Suppressor macrophage treated with lipopolysaccharide for 1 hour (primary cell): ENCODE measurements at regions not wholly inside any gene's neighbourhood (a gene's known extent, or its start where the extent isn't known, plus 50 kb on each side); places are given as distances from the start of the nearest gene placed in this dataset.
A peak's percentile ranks its signal among the peaks of the same experiment; 100 is the strongest.

ENCODE experiments used
- DNase-seq, 3 donors: peaks; one replicate each; pipeline ENCODE4 v3.0.0-alpha.2; 2020 to 2022

DNA sequence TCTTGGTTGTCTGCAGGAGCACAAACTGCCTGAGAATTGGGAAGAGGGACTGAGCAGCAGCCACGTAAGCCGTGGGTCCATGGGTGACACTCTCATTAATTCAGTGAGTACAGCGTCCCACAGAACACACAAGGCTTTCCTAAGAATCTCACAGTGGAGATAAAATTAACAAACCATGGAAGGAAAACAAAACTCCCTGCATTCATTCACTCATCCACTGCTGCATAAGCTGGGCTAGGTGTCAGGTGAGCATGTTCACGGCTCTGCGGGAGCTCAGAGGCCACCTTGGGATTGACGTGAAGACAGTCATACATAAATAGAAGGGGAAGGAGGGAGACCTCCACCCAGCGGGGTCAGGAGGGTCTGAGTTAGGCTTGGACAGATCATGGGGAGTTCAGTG lies 1442.7 kb downstream of the TBC1D22A start:
- DNase-seq = no peak

DNA sequence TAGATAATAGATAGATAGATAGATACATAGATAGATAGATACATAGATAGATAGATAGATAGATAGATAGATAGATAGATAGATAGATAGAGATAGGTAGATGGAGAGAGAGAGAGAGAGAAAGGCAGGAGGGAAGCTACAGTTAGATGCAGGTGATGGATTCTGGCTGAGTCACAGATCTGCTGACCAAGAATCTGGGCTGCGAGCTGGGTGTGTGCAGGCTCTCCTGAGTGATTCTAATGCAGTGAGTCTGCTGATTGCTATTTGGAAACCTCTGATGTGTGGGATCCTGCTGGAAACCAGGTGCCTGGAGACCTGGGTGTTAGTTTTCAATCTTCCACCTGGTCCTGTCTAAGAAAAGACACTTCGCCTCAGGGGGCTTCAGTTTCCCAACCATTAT lies 1441.8 kb downstream of the TBC1D22A start:
- DNase-seq = no peak

DNA sequence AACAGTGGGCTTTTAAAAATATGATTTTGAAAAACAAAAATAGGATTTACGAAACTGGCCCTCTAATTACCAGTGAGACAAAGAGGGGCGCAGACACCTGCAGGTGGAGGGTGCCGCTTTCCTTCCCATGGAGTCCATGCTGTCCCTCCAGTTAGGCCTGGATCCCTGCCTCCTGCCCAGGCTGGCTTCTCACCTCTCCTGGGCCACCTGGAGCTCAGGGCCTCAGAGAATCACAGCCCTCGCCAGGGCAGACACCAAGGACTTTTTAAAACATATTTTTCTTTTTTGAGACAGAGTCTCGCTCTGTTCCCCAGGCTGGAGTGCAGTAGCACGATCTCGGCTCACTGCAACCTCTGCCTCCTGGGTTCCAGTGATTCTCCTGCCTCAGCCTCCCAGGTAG lies 1437.2 kb downstream of the TBC1D22A start:
- no peak for DNase-seq

DNA sequence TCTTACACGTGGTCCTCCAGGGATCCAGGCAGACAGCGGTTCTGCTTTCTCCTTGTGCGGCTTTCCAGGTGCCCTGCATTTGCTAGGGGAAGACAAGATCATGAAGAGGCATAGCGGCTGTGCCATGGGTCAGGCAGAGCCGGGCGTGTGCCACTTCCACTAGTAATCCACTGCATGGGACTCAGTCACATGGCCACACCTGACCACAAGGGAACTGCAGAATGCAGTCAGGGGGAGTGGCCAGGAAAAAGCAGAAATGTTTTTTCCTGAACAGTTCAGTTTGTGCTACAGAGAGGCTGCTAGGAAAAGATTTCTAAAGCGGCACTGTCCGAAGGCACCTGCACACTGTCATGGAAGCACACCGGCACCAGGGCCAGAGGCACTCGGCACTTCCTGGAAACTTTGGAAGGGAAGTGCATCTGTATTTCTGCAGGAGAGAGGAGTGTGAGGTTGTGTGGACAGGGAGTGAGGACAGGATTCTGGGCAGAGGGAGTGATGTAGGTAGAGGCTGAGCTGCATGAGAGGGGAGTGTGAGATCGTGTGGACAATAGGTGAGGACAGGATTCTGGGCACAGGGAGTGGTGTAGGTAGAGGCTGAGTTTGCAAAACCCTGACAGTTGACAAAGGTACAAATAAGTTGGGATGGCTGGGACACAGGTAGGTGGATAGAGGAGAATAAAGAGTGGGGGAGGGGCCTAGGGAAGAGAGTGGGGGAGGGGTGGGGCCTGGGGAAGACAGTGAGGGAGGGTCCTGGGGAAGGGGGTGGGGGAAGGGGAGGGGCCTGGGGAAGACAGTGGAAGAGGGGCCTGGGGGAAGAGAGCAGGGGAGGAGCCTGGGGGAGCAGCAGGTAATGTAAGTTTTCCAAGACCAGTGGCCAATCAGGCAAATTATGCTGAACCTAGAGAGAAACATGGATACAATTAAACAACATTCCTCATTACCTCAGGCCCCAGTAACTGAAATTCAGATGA lies 1436.3 kb downstream of the TBC1D22A start:
- DNase-seq = peak; percentile 24 to 46 (median 43)

DNA sequence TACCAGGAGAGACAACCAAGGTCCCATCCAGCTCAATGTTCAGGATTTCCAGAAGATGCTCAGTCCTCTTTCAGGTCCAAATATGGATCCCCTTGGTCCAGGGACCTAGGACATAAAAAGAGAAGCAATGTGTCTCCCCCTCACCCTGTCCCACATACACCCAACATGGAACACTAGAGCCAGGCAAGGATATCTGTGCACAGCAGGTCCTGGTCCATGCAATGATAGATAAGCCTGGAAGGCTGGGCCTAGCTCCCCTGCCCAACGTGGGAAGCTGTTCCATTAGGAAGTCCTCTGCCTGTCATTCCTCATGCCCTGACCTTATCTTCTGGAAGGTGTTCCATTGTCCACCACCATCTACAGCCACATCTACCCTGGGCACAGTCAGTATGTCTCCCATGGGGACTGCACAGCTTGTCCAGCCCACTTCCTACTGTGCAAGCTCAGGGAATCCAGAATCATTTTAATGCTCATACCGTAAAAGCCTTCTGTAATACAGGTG lies 1434.8 kb downstream of the TBC1D22A start:
- no peak for DNase-seq

DNA sequence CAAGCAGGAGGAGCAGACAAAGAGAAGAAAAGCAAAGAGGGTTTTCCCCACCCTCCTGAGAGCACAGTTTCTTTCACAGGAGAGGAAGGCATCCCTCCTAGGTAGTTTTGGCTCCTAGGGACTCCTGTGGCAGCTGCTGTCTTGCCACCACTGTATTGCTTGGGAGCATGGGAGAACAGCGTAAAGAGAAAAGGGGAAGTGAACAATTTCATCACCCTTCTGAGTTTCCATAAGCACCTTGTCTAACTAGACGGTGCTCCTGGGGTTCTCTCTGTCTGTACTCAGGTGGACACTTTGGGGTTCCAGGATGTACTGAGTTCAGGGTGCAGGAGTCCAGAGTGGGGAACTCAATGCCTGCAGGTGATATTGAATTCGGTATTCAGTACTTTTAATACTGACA lies 1430.5 kb downstream of the TBC1D22A start:
- peak in 1 of 3 donors; percentile 34 for DNase-seq

DNA sequence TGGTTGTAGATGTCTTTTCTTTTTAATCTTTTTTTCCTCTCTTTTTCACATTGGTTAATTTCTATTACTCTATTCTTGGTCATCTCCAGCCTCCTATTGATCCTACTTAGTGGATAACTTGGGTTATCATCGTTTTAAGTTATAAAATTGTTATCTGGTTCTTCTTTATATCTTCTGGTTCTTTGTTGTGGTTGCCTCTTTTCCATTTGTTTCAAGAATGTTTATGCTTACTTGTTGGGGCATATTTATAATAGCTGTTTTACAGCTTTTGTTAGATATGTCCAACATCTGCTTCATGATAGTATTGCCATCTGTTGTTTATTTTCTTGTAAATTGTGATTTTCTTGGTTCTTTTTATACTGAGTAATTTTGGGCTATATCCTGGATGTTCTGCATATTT lies 1429.6 kb downstream of the TBC1D22A start:
- no peak for DNase-seq

DNA sequence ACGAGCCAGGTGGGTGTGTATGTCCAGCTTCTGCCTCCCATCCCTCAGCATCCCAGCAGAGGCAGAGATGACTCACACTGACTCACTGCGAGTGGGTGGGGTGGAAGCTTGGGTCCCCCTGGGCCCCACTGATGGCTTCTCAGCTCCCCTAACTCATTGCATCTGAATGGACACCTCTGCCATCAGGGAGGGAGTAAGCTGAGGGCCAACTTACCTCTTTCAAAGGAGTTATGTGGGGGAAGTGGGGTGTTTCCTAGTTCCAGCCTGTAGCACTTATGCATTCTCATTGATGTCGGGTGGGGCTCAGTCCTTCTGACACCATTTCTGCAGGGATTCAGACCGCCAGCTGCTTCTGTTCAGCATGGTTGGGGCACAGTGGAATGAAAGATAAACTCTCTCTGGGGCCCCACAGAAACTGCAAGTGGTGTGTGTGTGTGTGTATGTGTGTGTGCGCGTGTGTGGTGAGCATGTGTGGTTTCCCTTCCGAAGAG lies 1425.8 kb downstream of the TBC1D22A start:
- peak in 2 of 3 donors; percentile 12 to 24 for DNase-seq

DNA sequence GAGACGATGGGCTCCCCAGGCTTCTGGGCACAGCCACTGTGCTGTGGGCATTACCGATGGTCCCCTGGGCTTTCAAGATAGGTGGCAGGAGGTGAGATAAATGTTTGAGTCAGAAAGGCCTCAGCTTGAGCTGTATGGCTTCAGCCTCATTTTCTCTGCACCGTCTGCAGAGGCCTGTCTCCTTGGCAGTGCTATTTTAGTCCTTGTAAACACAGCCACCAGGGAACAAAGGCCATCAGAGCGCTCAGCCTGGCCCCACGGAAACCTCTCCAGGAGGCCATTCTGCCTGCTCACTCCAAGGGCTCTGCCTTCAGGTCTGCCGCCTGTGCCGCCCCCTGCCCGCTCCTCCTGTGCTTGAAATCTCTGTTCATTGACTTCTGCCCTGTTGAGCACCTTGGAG lies 1424.9 kb downstream of the TBC1D22A start:
- DNase-seq = no peak

DNA sequence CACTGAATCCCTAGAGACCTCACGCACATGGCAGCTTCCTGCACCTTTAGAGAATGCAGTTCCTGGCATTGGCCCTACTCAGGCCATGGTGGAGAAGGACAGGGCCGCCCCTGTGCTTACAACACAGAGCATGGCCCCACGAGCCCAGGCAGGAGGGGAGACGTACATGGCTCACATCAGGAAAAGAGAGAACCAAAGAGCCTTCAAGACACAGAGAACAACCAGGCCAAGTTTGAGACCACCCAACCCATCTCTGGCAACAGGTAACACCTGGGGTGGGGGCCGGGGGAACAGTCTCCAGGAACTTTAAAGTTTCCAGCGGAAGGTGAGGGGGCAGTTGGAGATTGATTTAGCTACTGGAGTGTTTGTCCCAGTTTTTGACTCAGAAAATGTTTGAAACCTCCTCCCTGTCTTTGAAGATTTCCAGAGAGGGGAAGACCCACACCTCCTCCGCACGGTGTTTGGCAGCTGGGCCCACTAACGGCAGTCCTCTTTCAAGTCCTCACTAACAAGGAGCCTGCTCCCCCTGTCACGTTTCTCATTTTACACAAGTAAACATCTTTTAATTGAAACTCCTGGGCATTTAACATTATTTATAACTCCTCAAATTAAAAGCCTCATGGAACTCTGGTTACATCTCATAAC lies 1423.8 kb downstream of the TBC1D22A start:
- no peak for DNase-seq

DNA sequence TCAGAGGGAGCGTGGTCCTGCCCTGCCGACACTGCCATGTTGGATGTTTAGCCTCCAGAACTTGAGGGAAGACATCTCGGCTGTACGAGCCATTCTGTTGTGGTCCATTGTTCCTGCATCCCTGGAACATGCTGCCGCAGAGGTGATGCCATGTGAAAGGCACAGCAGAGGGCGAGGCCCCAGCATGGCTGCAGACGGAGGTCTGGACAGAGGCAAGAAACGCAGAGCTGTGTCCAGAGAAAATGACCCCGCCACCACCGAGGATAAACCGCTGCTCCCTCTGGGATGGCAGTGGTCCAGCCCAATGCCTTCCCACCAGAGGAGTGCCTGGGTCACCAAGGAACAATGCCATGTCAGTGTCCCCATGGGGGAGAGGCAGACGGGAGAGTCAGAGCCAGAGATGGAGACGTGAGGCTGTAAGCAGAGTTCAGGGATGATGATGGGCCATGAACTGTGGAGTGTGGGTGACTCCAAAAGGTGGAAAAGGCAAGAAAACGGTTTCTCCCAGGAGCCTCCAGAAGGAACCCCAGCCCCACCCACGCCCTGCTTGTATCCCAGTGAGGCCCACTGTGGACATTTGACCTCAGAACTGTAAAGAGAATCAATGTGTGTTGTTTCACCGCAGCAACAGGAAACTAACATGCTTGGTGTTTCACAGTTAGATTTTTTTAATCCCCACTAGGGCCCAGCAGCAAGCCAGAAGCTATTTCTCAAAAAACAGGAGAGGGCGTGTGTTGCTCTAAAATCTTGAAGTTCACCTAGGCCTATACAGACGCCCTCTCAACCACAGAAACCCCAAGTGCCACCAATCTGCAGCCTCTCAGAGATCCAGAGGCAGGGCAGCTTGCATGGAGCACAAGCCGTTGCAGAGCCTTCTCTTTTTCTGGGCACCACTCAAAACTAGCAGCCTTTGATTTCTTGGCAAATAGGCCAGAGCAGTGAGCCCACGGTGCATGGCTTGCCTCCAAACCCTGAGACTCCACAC lies 1422.9 kb downstream of the TBC1D22A start:
- no peak for DNase-seq

DNA sequence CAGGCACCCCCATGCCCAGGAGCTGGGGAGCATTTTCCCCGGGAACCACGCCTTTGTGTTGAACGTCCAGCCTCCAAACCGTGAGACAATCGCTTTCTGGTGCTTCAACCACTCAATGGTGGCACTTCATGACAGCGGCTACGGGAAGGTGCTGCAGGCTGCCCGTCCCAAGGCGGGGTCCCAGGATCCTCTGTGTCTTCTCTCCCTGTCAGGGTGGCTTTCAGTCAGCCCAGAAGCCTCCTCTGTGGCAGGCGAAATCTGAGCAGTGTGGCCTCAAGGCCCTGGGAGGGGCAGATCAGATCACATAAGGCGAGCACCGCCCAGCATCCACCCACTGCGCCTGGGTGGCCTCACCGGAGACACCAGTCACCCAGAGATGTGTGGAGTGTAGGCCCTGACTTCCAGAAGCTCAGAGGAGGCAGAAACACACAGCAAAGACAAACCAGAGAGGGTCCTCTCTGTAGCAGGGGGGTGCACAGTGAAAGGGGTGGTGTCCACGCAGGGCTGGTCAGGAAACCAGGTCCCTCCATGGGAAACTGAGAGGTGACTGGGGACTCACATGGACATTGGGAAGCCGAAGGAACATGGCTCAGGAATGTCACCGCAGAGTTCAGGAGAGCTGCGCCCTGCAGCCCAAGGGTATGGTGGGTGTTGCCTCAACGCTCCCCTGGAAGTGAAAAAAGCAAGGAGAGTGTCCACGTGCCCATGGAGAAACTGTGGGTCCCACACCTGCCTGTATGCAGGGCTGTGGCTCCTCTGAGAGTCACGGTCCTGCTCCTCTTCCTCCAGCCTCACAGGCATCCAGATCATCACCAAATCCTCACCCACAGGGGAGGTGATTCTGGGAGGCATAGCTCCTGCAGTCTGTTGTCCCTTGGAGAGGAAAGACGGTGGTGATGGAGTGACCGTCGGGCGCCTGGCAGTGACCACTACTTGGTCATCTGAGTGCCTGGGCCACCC lies 1420.7 kb downstream of the TBC1D22A start:
- DNase-seq = no peak

DNA sequence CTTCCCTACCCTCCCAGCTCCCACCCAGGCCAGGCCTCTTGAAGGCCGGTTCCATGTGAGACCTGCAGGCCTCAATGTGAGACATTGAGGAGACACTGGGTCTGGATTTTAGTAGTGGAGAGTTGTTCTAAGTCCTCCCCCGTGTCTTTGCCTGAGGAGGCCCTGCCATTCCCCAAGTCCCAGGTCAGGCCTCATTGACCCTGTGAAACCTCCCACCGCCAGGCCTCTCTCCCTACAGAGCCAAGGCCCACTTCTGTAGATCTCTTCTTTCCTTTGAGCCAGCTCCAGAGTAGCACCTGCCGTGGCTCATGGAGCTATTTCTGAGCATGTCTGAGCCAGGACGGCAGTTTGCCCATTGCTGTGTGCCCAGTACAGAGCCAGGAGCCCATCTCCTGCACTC lies 1419.6 kb downstream of the TBC1D22A start:
- no peak for DNase-seq

DNA sequence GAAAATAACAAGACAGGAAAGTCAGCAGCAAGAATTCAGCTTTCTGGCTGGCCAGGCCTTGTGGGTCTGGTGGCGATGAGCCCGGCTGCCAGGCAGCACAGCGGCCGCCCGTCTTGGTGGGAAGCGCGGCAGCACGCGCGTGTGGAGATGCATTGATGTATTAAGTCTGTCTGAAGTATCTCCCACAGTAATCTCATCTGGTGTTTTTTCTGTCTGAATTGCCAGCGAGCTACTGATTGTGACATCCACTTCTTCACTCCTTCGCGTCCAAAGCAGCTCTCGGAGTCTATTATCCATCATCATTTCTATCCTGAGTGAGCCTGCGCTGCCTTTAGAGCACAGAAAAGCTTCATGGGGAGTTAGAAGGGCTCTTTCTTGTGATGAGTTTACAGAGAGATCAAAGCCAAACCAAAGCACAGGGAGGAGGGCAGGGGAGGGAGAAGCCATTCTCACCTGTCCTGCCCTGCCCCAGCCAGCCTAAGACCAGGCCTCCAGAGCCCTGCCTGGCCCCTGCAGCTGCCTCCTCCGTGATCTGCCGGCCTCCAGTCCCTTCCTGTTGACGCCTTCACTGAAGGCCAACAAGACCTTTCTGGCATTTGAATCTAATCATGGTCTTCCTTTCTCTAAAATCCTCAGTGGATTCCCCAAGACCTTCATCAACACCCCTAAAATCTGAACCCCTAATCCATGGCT lies 1419.0 kb downstream of the TBC1D22A start:
- DNase-seq = no peak

DNA sequence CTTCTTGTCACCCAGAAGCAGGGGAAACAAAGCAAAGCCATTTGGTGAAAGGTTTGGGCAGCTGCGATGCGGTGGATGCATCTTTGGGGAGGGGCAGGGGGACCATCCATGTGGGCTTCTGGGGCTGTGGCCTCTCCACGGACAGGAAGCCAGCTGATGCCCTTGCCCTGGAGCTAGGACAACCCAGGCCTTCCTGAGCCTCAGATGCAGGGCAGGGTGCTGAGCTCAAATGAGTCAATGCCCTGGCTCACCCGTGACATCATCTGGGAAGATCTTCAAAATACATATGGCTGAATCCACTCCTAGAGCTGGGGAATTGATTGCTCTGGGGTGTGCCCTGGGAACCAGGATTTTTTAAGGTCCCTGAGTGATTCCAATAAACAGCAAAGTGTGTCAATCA lies 1418.2 kb downstream of the TBC1D22A start:
- no peak for DNase-seq

DNA sequence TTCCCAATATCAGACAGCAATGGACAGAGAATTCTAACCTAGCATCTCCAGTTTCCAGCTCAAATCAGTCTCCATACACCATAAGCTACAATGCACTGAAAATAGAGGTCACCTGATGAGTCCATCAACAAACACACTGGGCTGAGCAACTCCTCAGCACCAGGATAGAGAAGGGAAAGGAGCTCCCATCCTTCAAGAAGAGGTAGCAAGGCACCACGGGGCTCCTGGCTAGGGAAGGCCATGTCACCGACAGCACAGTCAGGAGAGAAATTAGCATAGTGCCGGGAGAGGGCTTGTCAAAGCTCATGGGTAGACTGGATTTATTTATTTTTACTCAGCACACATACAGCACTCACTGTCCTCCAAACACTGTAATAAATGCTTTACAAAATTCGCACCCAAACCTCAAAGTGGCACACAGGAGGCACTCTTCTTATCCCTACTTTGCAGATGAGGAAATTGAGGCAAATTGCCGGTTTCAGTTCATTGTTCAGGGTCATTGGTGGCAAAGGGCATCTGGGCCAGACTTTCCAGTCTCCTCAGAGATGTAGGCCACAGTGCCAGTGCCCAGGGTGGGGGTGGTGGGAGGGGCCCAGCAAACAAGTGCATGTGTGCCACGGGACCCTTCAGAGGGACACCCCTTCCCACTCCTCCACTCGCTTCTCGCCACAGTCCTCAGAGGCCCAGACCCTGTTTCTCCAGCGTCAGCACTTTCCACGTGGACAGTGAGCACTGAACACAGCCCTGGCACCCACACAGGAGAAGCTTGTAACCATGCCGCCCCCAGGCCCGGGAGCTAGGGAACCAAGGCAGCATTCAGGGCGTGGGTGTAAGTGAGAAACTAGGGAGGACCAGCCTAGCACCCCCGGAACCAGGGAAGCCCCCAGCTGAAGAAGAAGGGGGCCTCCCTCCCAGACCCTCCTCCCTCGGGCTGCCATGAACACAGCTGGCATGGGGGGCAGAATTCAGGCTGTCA lies 1417.4 kb downstream of the TBC1D22A start:
- DNase-seq = no peak

DNA sequence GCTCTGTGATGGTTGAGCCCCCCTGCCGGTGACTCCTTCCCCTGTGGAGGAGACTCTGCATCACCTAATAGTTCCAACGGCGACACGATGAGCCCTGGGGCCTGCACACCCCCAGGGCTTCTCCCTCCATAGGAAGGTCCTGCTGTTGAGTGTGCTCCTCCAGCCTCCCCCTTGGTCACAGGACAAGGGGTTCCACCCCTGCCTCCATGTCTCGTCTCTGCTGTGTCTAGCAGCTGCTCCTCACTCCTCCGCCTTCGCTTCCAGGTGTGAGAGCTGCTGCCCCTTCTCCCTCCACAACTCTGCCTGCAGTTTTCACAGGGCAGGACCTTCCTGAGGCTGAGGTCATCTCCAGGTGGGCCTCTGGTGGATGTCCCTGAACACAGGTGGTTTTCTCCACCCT lies 1416.1 kb downstream of the TBC1D22A start:
- no peak for DNase-seq

DNA sequence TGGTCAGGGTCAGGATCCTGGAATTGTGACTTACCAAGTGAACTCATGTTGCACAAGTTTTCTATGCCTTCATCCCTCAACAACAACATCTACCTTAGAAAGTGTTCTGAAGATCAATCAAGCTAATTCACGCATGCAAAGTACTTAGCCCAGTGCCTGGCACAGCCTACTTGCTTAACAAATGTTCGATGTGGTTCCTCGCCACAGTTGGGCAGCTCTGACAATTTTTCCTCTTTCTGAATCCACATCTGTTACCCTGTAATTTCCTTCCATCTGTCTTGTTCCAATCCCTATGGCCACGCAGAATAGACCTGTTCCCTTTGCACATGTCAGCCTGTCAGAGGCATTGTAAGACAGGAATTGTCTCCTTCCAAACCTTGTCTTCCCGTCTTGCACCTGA lies 1415.2 kb downstream of the TBC1D22A start:
- DNase-seq = no peak

DNA sequence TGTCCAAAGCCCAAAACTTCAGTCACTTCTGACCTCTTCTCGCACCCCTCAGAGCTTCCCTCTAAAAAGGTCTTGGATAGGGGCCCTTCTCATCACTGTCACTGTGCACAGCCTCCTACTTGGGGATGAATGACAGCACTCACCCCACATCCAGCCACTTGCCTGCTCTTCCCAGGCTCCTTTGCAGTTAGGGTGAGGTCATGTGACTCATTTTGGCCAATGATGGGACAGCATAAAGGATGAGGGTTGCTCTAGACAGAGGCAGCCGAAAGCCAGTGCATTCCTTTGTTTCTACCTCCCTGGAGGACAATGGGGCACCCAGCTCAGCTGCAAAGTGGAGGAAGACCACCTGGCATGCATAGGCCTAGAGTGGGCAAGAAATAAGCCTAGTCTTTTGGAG lies 1413.3 kb downstream of the TBC1D22A start:
- DNase-seq = no peak

DNA sequence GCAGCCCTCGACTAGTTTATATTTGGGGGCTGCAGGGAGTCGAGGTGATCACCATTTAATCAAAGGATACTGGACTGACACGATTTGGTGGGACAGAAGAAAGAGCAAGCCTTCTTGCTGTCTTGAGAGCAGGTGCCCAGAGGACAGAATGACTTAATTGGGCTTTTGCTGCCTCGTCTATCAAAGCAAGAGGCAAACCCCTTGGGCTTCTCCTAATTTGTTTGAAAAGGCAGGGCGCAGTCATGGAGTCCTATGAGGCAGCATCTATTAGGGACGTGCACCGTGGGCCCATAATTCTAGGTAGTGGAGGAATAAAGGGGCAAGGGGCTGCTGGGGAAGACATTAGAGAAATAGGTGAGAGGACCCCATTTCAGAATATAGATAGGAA lies 1411.3 kb downstream of the TBC1D22A start:
- DNase-seq = no peak
